Right lobe of liver (tissue), 6 donors: ENCODE measurements at regions not wholly inside any gene's neighbourhood (a gene's known extent, or its start where the extent isn't known, plus 50 kb on each side); places are given as distances from the start of the nearest gene placed in this dataset.

Source experiments
- ATAC-seq, 4 donors: fragments of 200-7000 bp; cut with Tn5 transposase; one replicate each; pipeline ENCODE4 v1.9.1; 2020; ENCODE audit warnings: mild to moderate bottlenecking in 4 of 4, moderate library complexity in 4 of 4
- DNase-seq, 3 donors: peaks; one replicate each; pipeline ENCODE4 v3.0.0-alpha.2; 2020
- H3K27ac ChIP-seq, 3 donors: fragments of 200-600 bp; one replicate each; pipeline ENCODE4 v1.8.0; 2022
- H3K27me3 ChIP-seq, 2 donors: fragments of 200-600 bp; one replicate each; pipeline ENCODE4 v1.8.0; 2022
- H3K36me3 ChIP-seq, 4 donors: fragments of 200-600 bp; sonication (generic) in 1 of 4; one replicate each; pipeline versions ENCODE4 v1.5.1 to v1.8.0; 2017 to 2022; ENCODE audit warnings: control low read depth in 1 of 4
- H3K4me1 ChIP-seq, 4 donors: fragments of 200-600 bp; sonication (generic) in 1 of 4; one replicate each; pipeline versions ENCODE4 v1.5.1 to v1.8.0; 2017 to 2022; ENCODE audit warnings: control low read depth in 1 of 4
- H3K4me3 ChIP-seq, 3 donors: fragments of 200-600 bp; one replicate each; pipeline ENCODE4 v1.8.0; 2022
- H3K9me3 ChIP-seq, 4 donors: fragments of 200-600 bp; sonication (generic) in 1 of 4; one replicate each; pipeline versions ENCODE4 v1.5.1 to v1.8.0; 2017 to 2022; ENCODE audit warnings: control low read depth in 1 of 4
- POLR2A ChIP-seq: fragments of 450-650 bp; IDR thresholded peaks from one replicate; pipeline ENCODE4 v1.6.1; 2017; ENCODE audit warnings: antibody characterized with exemption, mild to moderate bottlenecking
- WGBS: methylation state at CpG from one replicate; pipeline ENCODE4 v1.1.6; 2018; ENCODE audit warnings: low coverage, low lambda C conversion rate; ENCODE audit not compliant: insufficient coverage; ENCODE audit errors: missing lambda C conversion rate; 5-methylcytosine and 5-hydroxymethylcytosine counted together
- intact Hi-C, 2 donors: fragments of 100-400 bp; cut with DNase I; formaldehyde crosslinking; loops; one replicate each; pipeline versions ENCODE4 v1.11.2 to v1.14.1; 2022
- TF ChIP-seq, protein P1 (sequence below), 4 donors: fragments of 200-600 bp in 3 of 4; fragments of 450-650 bp in 1 of 4; IDR thresholded peaks; one replicate each; pipeline versions ENCODE4 v1.5.1 to v1.8.0; 2016 to 2022; ENCODE audit warnings: antibody characterized with exemption in 4 of 4, mild to moderate bottlenecking in 2 of 4
- donor health status: DM: no; HTN: yes; CAD: no.
- donor health status: DM: no; HTN: no; CAD: no.
- donor health status: DM: no; HTN: no; CAD: no.
- donor health status: DM: no; HTN: yes; CAD: no.
- donor health status: DM: no; HTN: yes; CAD: no.

DNA sequence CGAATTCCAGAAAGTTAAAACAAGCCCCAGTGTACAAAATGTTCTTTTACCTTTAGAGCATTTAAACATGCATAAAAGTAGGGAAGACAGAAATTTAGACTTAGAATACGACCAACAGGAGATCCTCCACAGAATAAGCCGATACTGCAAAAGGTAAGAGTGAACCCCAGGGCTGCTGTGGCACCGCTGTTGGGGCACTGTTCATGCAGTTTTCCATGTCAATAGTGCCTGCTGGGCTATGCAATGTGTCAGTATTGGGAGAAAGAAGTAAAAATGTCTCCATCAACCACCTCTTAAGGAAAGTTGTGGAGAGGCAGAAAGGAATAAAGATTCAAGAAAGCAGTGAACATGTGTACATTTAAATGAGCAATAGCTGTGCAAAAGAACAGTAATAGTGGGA, 326.5 kb upstream of the SEMA3C start:
- DNase-seq (no peak), ATAC-seq (no peak)
- Histone ChIP-seq H3K9me3 (no peaks in the 10 kb centered on the region), H3K4me3 (no peak overlapping the region), H3K36me3 (no peaks in the 10 kb centered on the region), H3K27me3 (no peaks in the 10 kb centered on the region), H3K27ac (no peak overlapping the region), H3K4me1 (no peaks in the 10 kb centered on the region)
- TF ChIP-seq POLR2A = no peak
- TF ChIP-seq, protein P1, sequence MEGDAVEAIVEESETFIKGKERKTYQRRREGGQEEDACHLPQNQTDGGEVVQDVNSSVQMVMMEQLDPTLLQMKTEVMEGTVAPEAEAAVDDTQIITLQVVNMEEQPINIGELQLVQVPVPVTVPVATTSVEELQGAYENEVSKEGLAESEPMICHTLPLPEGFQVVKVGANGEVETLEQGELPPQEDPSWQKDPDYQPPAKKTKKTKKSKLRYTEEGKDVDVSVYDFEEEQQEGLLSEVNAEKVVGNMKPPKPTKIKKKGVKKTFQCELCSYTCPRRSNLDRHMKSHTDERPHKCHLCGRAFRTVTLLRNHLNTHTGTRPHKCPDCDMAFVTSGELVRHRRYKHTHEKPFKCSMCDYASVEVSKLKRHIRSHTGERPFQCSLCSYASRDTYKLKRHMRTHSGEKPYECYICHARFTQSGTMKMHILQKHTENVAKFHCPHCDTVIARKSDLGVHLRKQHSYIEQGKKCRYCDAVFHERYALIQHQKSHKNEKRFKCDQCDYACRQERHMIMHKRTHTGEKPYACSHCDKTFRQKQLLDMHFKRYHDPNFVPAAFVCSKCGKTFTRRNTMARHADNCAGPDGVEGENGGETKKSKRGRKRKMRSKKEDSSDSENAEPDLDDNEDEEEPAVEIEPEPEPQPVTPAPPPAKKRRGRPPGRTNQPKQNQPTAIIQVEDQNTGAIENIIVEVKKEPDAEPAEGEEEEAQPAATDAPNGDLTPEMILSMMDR (IDR thresholded peaks at IDR 0.05) = no peak
- intact Hi-C loops = no loop called here
- 53% methylated on average over 4 of the region's 4 CpGs for WGBS

DNA sequence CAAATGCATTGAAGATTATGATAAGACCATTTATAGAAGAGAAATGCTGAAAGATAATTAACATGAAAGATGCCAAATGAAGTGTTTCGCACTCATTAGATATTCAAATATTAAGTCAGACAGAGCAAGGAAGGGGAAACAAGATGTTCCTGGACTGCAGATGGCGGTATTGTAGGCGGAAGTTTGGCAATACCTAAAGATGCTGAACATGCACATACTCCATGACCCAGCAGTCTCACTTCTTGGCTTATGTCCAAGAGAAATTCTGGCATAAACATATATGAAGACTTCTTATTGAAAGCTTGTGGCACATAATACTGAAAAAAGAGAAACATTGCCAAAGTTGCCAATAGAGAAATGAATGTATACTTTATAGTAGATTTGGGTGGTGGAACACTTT, 325.4 kb upstream of the SEMA3C start:
- Histone ChIP-seq H3K27me3 (no peaks in the 10 kb centered on the region), H3K27ac (no peak overlapping the region), H3K4me3 (no peak overlapping the region), H3K36me3 (no peaks in the 10 kb centered on the region), H3K4me1 (no peaks in the 10 kb centered on the region), H3K9me3 (no peaks in the 10 kb centered on the region)
- no peak for DNase-seq
- intact Hi-C loops = no loop called here
- ATAC-seq = no peak
- no peak for TF ChIP-seq POLR2A
- TF ChIP-seq, protein P1 (IDR thresholded peaks at IDR 0.05) = no peak
- 36% methylated on average over 3 of the region's 3 CpGs for WGBS

GRCh38 chr7:81236560-81236959, 317.7 kb upstream of the SEMA3C start:
- Histone ChIP-seq H3K9me3 (no peaks in the 10 kb centered on the region), H3K27me3 (no peaks in the 10 kb centered on the region), H3K4me1 (no peaks in the 10 kb centered on the region), H3K36me3 (no peaks in the 10 kb centered on the region), H3K4me3 (no peak overlapping the region), H3K27ac (no peak overlapping the region)
- intact Hi-C loops = no loop called here
- no peak for ATAC-seq
- no peak for TF ChIP-seq POLR2A
- TF ChIP-seq, protein P1 (IDR thresholded peaks at IDR 0.05) = no peak
- no peak for DNase-seq
- WGBS = 25% methylated on average over 2 of the region's 2 CpGs

- no peaks in the 10 kb centered on the region for H3K36me3 ChIP-seq
- H3K9me3 ChIP-seq = no peaks in the 10 kb centered on the region
- H3K4me1 ChIP-seq = no peaks in the 10 kb centered on the region
- ATAC-seq (no peak), DNase-seq (no peak)
- H3K27me3 ChIP-seq = no peaks in the 10 kb centered on the region
- 47% methylated on average over 5 of the region's 5 CpGs for WGBS
- TF ChIP-seq POLR2A = no peak
- TF ChIP-seq, protein P1 (IDR thresholded peaks at IDR 0.05) = no peak
- H3K4me3 ChIP-seq = no peak overlapping the region
- intact Hi-C loops = no loop called here
- H3K27ac ChIP-seq = no peak overlapping the region
These were observed 317.1 kb upstream of the SEMA3C start for GRCh38 chr7:81235997-81236396.

- Histone ChIP-seq H3K4me3 (no peak overlapping the region), H3K36me3 (no peaks in the 10 kb centered on the region), H3K27me3 (no peaks in the 10 kb centered on the region), H3K4me1 (no peaks in the 10 kb centered on the region), H3K9me3 (no peaks in the 10 kb centered on the region), H3K27ac (no peak overlapping the region)
- no peak for DNase-seq
- intact Hi-C loops = no loop called here
- ATAC-seq = no peak
- WGBS = 47% methylated on average over 1 of the region's 1 CpG
- TF ChIP-seq POLR2A = no peak
- TF ChIP-seq, protein P1 (IDR thresholded peaks at IDR 0.05) = no peak
These were observed 316.0 kb upstream of the SEMA3C start for GRCh38 chr7:81234896-81235295.
